ENCODE measurements at regions not wholly inside any gene's neighbourhood (a gene's known extent, or its start where the extent isn't known, plus 50 kb on each side); places are given as distances from the start of the nearest gene placed in this dataset.

- TF ChIP-seq HDAC6 (IDR thresholded peaks at IDR 0.05; ENCODE audit: unreplicated experiment) (no peak), MLLT1 (IDR thresholded peaks at IDR 0.05) (no peak), LARP7 (IDR thresholded peaks at IDR 0.05) (no peak), CHD1 (IDR thresholded peaks at IDR 0.05; ENCODE audit: low read depth, low read length) (no peak), SUZ12 (IDR thresholded peaks at IDR 0.05; ENCODE audit: unreplicated experiment) (no peak), BCLAF1 (IDR thresholded peaks at IDR 0.05) (no peak), RUNX3 (IDR thresholded peaks at IDR 0.05; ENCODE audit: low read length) (no peak), RB1 (IDR thresholded peaks at IDR 0.05; ENCODE audit: borderline replicate concordance) (no peak), ATF3 (IDR thresholded peaks at IDR 0.05; ENCODE audit: borderline replicate concordance, extremely low read depth, low read depth, low read length) (no peak)
These were observed 104.4 kb downstream of the UCHL5 start (continued) for GRCh38 chr1:192954705-192955265.

GRCh38 chr1:192958350-192958749, 100.8 kb downstream of the UCHL5 start:
- Histone ChIP-seq H3K36me3 (ENCODE audit: control insufficient read depth in 2 of 2, insufficient read depth in 2 of 2, low read length in 1 of 2) (no peaks in the 10 kb centered on the region), H4K20me1 (ENCODE audit: control insufficient read depth, insufficient read depth) (no peaks in the 10 kb centered on the region), H2AFZ (ENCODE audit: control insufficient read depth, low read depth, low read length) (no peak overlapping the region), H3K9me3 (replicated peaks; ENCODE audit: control insufficient read depth, insufficient read depth, low read length) (no peaks in the 10 kb centered on the region), H3K4me3 (no peak overlapping the region), H3K27ac (ENCODE audit: control insufficient read depth, insufficient read depth) (no peak overlapping the region), H3K4me1 (ENCODE audit: control insufficient read depth, insufficient read depth, low read length) (no peaks in the 10 kb centered on the region), H3K9ac (ENCODE audit: control insufficient read depth, insufficient read depth, low read length) (no peak overlapping the region), H3K79me2 (ENCODE audit: control insufficient read depth, insufficient read depth, low read length) (no peaks in the 10 kb centered on the region), H3K4me2 (ENCODE audit: control insufficient read depth, insufficient read depth) (no peak overlapping the region), H3K27me3 (replicated peaks in 1 of 2; ENCODE audit: control insufficient read depth in 2 of 2, insufficient read depth in 2 of 2, low read length in 1 of 2) (no peaks in the 10 kb centered on the region)
- ATAC-seq = no peak
- CTCF ChIA-PET = no interaction called here
- in situ Hi-C loops (cut with MboI) (no loop called here), intact Hi-C loops (cut with micrococcal nuclease; ENCODE audit: unreplicated experiment) (no loop called here)
- RAD21 ChIA-PET (ENCODE audit: unreplicated experiment) = no interaction called here
- BruUV-seq (replicated peaks) = no TSS peak
- FAIRE-seq = no peak
- SMC1A ChIA-PET (ENCODE audit: uncharacterized antibody, unreplicated experiment) = no interaction called here
- DNase-seq (ENCODE audit: low read depth, low spot score) = no peak
- POLR2A ChIA-PET = no interaction called here
- TF ChIP-seq ZNF687 (IDR thresholded peaks at IDR 0.05) = no peak
- no peak for TF ChIP-seq CHD2 (IDR thresholded peaks at IDR 0.05; ENCODE audit: borderline replicate concordance, low read depth, low read length)
- no peak for TF ChIP-seq ESRRA (IDR thresholded peaks at IDR 0.05; ENCODE audit: low read length)
- no peak for TF ChIP-seq MAX (IDR thresholded peaks at IDR 0.05; ENCODE audit: low read depth, low read length)
- TF ChIP-seq NR2F1 (conservative IDR thresholded peaks at IDR 0.05) = no peak
- no peak for TF ChIP-seq BRCA1 (IDR thresholded peaks at IDR 0.05; ENCODE audit: low read depth, low read length)
- no peak for TF ChIP-seq FOS (IDR thresholded peaks at IDR 0.05; ENCODE audit: borderline replicate concordance, extremely low read depth, insufficient read length)

Data from GM12878 (cell line).